Esophagus squamous epithelium (tissue), 5 donors: ENCODE measurements at regions not wholly inside any gene's neighbourhood (a gene's known extent, or its start where the extent isn't known, plus 50 kb on each side); places are given as distances from the start of the nearest gene placed in this dataset.

Source experiments
- DNase-seq: peaks from one replicate; lab custom pipeline; 2025; lab: John Stamatoyannopoulos, UW
- H3K27ac ChIP-seq, 4 donors: fragments of 200-600 bp; sonication (generic); one replicate each; pipeline ENCODE4 v1.5.1; 2016 to 2019; ENCODE audit warnings: mild to moderate bottlenecking in 1 of 4
- H3K27me3 ChIP-seq, 4 donors: fragments of 200-600 bp; sonication (generic); 1 replicate in 3 of 4; 2 replicates in 1 of 4; pipeline versions ENCODE4 v1.5.1 to v1.6.0; 2017 to 2021; ENCODE audit warnings: antibody characterized with exemption in 1 of 4
- H3K36me3 ChIP-seq, 3 donors: fragments of 200-600 bp; sonication (generic); one replicate each; pipeline ENCODE4 v1.5.1; 2016 to 2019
- H3K4me1 ChIP-seq, 3 donors: fragments of 200-600 bp; sonication (generic); one replicate each; pipeline ENCODE4 v1.5.1; 2017 to 2019
- H3K4me3 ChIP-seq, 4 donors: fragments of 200-600 bp; sonication (generic); 1 replicate in 3 of 4; 2 replicates in 1 of 4; pipeline ENCODE4 v1.5.1; 2016 to 2019; ENCODE audit warnings: mild to moderate bottlenecking in 2 of 4, moderate library complexity in 1 of 4
- H3K9me3 ChIP-seq, 3 donors: fragments of 200-600 bp; sonication (generic); one replicate each; pipeline ENCODE4 v1.5.1; 2016 to 2019
- POLR2A ChIP-seq, 4 donors: fragments of 450-650 bp; IDR thresholded peaks; one replicate each; pipeline ENCODE4 v1.6.1; 2017; ENCODE audit warnings: antibody characterized with exemption in 4 of 4, mild to moderate bottlenecking in 4 of 4, moderate library complexity in 3 of 4
- WGBS, 2 donors: methylation state at CpG; one replicate each; pipeline ENCODE4 v1.1.5; 2018; 5-methylcytosine and 5-hydroxymethylcytosine counted together
- intact Hi-C: fragments of 100-400 bp; cut with DNase I; formaldehyde crosslinking; loops from one replicate; pipeline ENCODE4 v1.15.0; 2022
- TF ChIP-seq, protein P1 (sequence below), 6 experiments: fragments of 450-650 bp in 4 of 6; fragments of 200-600 bp in 2 of 6; sonication (generic) in 2 of 6; IDR thresholded peaks; one replicate each; pipeline ENCODE4 v1.5.1; 2016 to 2019; ENCODE audit warnings: antibody characterized with exemption in 6 of 6, mild to moderate bottlenecking in 4 of 6, moderate library complexity in 4 of 6
- donor health status: DM: yes; HTN: yes; CAD: no.

DNA sequence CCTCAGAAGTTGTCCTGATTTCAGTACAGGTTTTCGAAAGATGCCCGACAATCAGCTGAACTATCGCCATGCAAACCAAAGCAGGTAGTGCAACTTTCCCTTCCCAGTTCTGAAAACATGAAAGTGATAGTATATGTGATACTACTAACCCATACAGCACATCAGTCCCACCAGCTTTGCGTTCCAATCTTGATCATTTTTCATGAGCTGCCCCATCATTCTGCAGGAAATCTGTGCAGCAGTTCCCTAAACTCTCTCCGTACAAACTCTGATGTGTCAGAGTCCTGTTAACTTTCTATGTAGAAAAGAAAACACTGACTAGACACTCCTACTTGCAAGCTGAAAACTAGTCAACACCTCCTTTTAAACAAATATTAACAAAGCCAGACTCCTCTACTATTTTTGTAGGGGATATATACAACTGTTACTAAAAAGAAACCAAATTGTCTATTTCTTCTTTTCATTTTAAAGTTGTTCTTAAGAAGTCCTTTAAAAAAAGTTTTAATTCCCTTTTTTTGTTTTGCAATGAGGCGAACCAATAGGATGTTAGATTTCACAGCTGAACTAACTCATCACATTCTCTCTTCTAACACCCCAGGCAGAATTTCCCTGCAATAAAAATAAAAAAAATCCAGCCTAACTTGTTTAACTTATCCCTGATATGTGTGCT, 99.6 kb upstream of the DST start:
- 12 to 17% methylated on average over 6 of the region's 6 CpGs for WGBS, 2 donors
- DNase-seq = no peak
- H3K4me1 ChIP-seq = peaks cover 0 to 24% (median 4%) of the 10 kb centered on the region in 3 donors
- H3K27ac ChIP-seq = peak overlapping the region in 3 of 4 donors; percentile 23 to 26 (median 24)
- intact Hi-C loops = no loop called here
- H3K36me3 ChIP-seq = no peaks in the 10 kb centered on the region
- H3K4me3 ChIP-seq = peak overlapping the region in 3 of 4 donors; percentile 14 to 50 (median 22)
- H3K9me3 ChIP-seq = no peaks in the 10 kb centered on the region
- no peak for TF ChIP-seq POLR2A (IDR thresholded peaks at IDR 0.05)
- TF ChIP-seq, protein P1, sequence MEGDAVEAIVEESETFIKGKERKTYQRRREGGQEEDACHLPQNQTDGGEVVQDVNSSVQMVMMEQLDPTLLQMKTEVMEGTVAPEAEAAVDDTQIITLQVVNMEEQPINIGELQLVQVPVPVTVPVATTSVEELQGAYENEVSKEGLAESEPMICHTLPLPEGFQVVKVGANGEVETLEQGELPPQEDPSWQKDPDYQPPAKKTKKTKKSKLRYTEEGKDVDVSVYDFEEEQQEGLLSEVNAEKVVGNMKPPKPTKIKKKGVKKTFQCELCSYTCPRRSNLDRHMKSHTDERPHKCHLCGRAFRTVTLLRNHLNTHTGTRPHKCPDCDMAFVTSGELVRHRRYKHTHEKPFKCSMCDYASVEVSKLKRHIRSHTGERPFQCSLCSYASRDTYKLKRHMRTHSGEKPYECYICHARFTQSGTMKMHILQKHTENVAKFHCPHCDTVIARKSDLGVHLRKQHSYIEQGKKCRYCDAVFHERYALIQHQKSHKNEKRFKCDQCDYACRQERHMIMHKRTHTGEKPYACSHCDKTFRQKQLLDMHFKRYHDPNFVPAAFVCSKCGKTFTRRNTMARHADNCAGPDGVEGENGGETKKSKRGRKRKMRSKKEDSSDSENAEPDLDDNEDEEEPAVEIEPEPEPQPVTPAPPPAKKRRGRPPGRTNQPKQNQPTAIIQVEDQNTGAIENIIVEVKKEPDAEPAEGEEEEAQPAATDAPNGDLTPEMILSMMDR (IDR thresholded peaks at IDR 0.05) = no peak
- no peaks in the 10 kb centered on the region for H3K27me3 ChIP-seq

DNA sequence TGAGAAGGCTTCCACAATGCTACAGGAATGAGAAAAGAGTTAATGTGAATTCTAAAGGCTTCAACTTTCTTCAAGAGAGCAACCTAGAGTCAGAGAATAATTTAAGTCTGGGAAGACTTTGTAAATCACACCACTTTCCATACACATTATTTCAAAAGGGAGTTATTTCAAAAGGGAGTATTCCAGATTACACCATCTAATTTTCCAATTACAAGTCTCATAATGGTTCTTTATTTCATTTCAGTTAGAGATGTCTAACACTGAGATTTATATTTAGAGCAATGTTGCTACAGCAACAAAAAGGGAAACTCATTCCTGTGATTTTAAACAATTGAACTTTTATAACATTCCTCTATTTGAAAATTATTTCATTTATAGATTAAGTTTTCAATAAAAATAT, 98.8 kb upstream of the DST start:
- intact Hi-C loops = no loop called here
- no peaks in the 10 kb centered on the region for H3K36me3 ChIP-seq
- H3K27ac ChIP-seq = no peak overlapping the region
- no peak for TF ChIP-seq POLR2A (IDR thresholded peaks at IDR 0.05)
- TF ChIP-seq, protein P1 (IDR thresholded peaks at IDR 0.05) = no peak
- peaks cover 0 to 24% (median 4%) of the 10 kb centered on the region in 3 donors for H3K4me1 ChIP-seq
- no peaks in the 10 kb centered on the region for H3K27me3 ChIP-seq
- no peak for DNase-seq
- H3K4me3 ChIP-seq = no peak overlapping the region
- no peaks in the 10 kb centered on the region for H3K9me3 ChIP-seq

DNA sequence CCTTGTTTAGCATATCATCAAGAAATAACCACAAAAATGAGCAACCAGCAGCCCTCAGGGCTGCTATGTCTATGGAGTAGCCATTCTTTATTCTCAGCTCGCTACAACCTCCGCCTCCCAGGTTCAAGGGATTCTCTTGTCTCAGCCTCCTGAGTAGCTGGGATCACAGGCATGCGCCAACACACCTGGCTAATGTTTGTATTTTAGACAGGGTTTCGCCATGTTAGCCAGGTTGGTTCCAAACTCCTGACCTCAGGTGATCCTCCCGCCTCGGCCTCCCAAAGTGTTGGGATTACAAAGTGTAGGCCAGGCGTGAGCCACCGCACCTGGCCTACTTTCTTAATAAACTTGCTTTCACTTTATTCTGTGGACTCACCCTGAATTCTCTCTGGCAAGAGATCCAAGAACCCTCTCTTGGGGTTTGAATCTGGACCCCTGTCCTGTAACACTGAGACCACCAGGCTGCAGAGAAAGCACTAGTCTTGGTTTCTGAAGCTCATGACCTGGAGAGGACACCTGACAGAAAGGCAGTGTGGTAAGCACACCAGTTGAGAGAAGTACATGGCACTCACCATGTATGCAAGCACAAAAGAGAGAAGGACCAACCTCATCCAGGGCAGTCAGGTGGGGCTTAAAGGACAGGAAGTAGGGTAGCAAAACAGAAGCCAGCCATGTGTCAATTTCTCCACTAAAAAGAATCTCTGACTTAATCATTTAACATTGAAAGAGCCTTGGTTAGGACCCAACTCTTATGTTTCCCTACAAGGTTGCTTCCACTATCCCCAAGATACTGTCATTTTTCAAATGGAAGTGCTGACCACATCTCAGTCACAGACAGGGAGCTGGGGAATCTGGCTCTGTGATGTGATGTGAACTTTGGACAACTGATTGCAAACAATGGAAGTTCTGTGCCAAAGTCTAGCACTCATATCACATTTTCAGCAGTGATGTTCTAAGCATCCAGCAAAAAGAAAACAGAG, 97.4 kb upstream of the DST start:
- Histone ChIP-seq H3K4me3 (no peak overlapping the region), H3K27ac (no peak overlapping the region), H3K27me3 (no peaks in the 10 kb centered on the region), H3K9me3 (no peaks in the 10 kb centered on the region), H3K4me1 (peaks cover 0 to 24% (median 4%) of the 10 kb centered on the region in 3 donors), H3K36me3 (no peaks in the 10 kb centered on the region)
- intact Hi-C loops = no loop called here
- TF ChIP-seq, protein P1 (IDR thresholded peaks at IDR 0.05) = no peak
- TF ChIP-seq POLR2A (IDR thresholded peaks at IDR 0.05) = no peak
- WGBS, 2 donors = 97% methylated on average over 6 to 8 of the region's 8 CpGs
- no peak for DNase-seq

DNA sequence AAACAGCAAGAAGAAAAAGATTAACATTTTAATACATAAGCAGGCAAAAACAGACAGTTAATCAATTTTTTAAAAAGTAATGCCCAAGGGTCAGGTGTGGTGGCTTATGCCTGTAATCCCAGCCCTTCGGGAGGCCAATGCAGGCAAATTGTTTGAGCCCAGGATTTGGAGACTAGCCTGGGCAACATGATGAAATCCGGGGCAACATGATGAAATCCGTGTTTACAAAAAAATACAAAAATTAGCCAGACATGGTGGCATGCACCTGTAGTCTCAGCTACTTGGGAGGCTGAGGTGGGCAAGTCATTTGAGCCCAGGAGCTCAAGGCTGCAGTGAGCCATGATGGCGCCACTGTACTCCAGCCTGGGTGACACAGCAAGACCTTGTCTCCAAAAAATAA, 94.1 kb upstream of the DST start:
- Histone ChIP-seq H3K27ac (no peak overlapping the region), H3K9me3 (no peaks in the 10 kb centered on the region), H3K4me3 (no peak overlapping the region), H3K36me3 (no peaks in the 10 kb centered on the region), H3K27me3 (no peaks in the 10 kb centered on the region), H3K4me1 (peaks cover 0 to 8% (median 0%) of the 10 kb centered on the region in 3 donors)
- intact Hi-C loops = no loop called here
- no peak for DNase-seq
- TF ChIP-seq, protein P1 (IDR thresholded peaks at IDR 0.05) = no peak
- no peak for TF ChIP-seq POLR2A (IDR thresholded peaks at IDR 0.05)
- WGBS, 2 donors = 73 to 91% methylated on average over 4 of the region's 4 CpGs

DNA sequence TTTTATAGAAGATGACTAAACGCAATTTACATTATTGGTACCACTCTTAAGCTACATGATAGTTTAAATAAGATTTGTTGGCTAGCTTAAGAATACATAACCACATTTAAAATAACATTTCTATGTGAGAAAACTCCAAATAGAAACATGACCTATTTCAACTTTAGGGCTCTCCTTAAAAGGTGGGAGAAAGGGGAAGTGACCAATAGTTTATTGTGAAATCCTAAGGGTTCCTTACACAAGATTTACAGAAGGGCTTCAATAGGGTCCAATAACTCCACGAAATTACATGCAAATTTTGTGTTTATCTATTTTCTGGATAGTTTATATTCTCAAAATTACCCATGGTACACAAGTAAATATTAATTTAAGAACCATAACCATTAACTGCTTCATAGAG, 91.6 kb upstream of the DST start:
- DNase-seq = no peak
- TF ChIP-seq, protein P1 (IDR thresholded peaks at IDR 0.05) = no peak
- no peak for TF ChIP-seq POLR2A (IDR thresholded peaks at IDR 0.05)
- H3K9me3 ChIP-seq = no peaks in the 10 kb centered on the region
- no peak overlapping the region for H3K4me3 ChIP-seq
- peaks cover 0 to 11% (median 4%) of the 10 kb centered on the region in 3 donors for H3K4me1 ChIP-seq
- no peaks in the 10 kb centered on the region for H3K36me3 ChIP-seq
- 72 to 73% methylated on average over 2 of the region's 2 CpGs for WGBS, 2 donors
- no peak overlapping the region for H3K27ac ChIP-seq
- no peaks in the 10 kb centered on the region for H3K27me3 ChIP-seq
- intact Hi-C loops = no loop called here
